HEK293 (cell line): ENCODE measurements at regions not wholly inside any gene's neighbourhood (a gene's known extent, or its start where the extent isn't known, plus 50 kb on each side); places are given as distances from the start of the nearest gene placed in this dataset.

Experiments used
- CTCF ChIA-PET: fragments of 350-600 bp; formaldehyde crosslinking; extraction: SDS; loops from one replicate; lab custom pipeline; 2021; ENCODE audit warnings: antibody characterized with exemption; lab: Yijun Ruan, JAX
- POLR2A ChIA-PET: fragments of 300-600 bp; formaldehyde crosslinking; extraction: SDS; loops from one replicate; lab custom pipeline; 2020; ENCODE audit warnings: antibody characterized with exemption, inconsistent platforms; lab: Yijun Ruan, JAX
- H3K27ac ChIP-seq: fragments of 200-500 bp; sonication (Bioruptor generic); 2 replicates; pipeline ENCODE4 v1.5.1; 2014; ENCODE audit warnings: low read depth, low read length, control low read depth, inconsistent platforms; ENCODE audit errors: extremely low read depth
- H3K36me3 ChIP-seq, 2 experiments: fragments of 200-500 bp in 1 of 2; sonication (Bioruptor generic) in 1 of 2; 1 replicate in 1 of 2; 2 replicates in 1 of 2; pipeline ENCODE4 v1.5.1; 2014 to 2017; ENCODE audit warnings: inconsistent platforms in 2 of 2, low read length in 2 of 2; ENCODE audit not compliant: control insufficient read depth in 2 of 2, insufficient read depth in 1 of 2
- H3K4me1 ChIP-seq: fragments of 200-500 bp; sonication (Bioruptor generic); 2 replicates; pipeline ENCODE4 v1.5.1; 2014; ENCODE audit warnings: mild to moderate bottlenecking, low read length, inconsistent platforms; ENCODE audit not compliant: control insufficient read depth, insufficient read depth
- H3K4me3 ChIP-seq: 2 replicates; pipeline ENCODE4 v1.5.1; 2011; ENCODE audit warnings: low read depth, mild to moderate bottlenecking, control low read depth, low read length, moderate library complexity
- H3K9me3 ChIP-seq: fragments of 200-500 bp; sonication (Bioruptor generic); 2 replicates; pipeline ENCODE4 v1.5.1; 2014; ENCODE audit warnings: low read depth, low read length, inconsistent platforms; ENCODE audit not compliant: control insufficient read depth, insufficient read depth
- BCL11B ChIP-seq: fragments of 450-650 bp; formaldehyde crosslinking; IDR thresholded peaks from 2 replicates; pipeline ENCODE4 v1.5.1; 2016; ENCODE audit warnings: low read depth, missing biosample characterization, missing genetic modification characterization
- HOXC10 ChIP-seq: sonication (generic); formaldehyde crosslinking; IDR thresholded peaks from 2 replicates; pipeline ENCODE4 v1.8.1; 2023; ENCODE audit warnings: mild to moderate bottlenecking, missing genetic modification reagents
- KLF16 ChIP-seq: fragments of 450-650 bp; formaldehyde crosslinking; IDR thresholded peaks from 2 replicates; pipeline ENCODE4 v1.5.1; 2017; ENCODE audit warnings: missing biosample characterization, missing genetic modification characterization
- PRDM2 ChIP-seq: fragments of 450-650 bp; formaldehyde crosslinking; IDR thresholded peaks from 2 replicates; pipeline ENCODE4 v1.5.1; 2016; ENCODE audit warnings: missing biosample characterization, missing genetic modification characterization, borderline replicate concordance
- PRDM4 ChIP-seq: fragments of 450-650 bp; formaldehyde crosslinking; IDR thresholded peaks from 2 replicates; pipeline ENCODE4 v1.5.1; 2017; ENCODE audit warnings: missing biosample characterization, missing genetic modification characterization
- ZFP69B ChIP-seq: fragments of 450-650 bp; formaldehyde crosslinking; IDR thresholded peaks from 2 replicates; pipeline ENCODE4 v1.5.1; 2016; ENCODE audit warnings: missing biosample characterization, missing genetic modification characterization
- ZNF16 ChIP-seq: fragments of 450-650 bp; formaldehyde crosslinking; IDR thresholded peaks from 2 replicates; pipeline ENCODE4 v1.5.1; 2016; ENCODE audit warnings: low read depth, missing biosample characterization, missing genetic modification characterization
- ZNF266 ChIP-seq: fragments of 450-650 bp; formaldehyde crosslinking; IDR thresholded peaks from 2 replicates; pipeline ENCODE4 v1.5.1; 2016; ENCODE audit warnings: missing biosample characterization, missing genetic modification characterization, low read depth
- ZNF280C ChIP-seq: fragments of 450-650 bp; formaldehyde crosslinking; IDR thresholded peaks from 2 replicates; pipeline ENCODE4 v1.5.1; 2016; ENCODE audit warnings: missing biosample characterization, missing genetic modification characterization
- ZNF394 ChIP-seq: fragments of 450-650 bp; formaldehyde crosslinking; IDR thresholded peaks from 2 replicates; pipeline ENCODE4 v1.5.1; 2016; ENCODE audit warnings: missing biosample characterization, missing genetic modification characterization, mild to moderate bottlenecking, moderate library complexity, borderline replicate concordance
- ZNF426 ChIP-seq: fragments of 450-650 bp; formaldehyde crosslinking; IDR thresholded peaks from 2 replicates; pipeline ENCODE4 v1.5.1; 2017; ENCODE audit warnings: missing biosample characterization, missing genetic modification characterization, mild to moderate bottlenecking, inconsistent platforms, moderate library complexity
- ZNF433 ChIP-seq: fragments of 450-650 bp; formaldehyde crosslinking; IDR thresholded peaks from 2 replicates; pipeline ENCODE4 v1.5.1; 2016; ENCODE audit warnings: missing biosample characterization, missing genetic modification characterization, low read depth
- ZNF449 ChIP-seq: fragments of 450-650 bp; formaldehyde crosslinking; IDR thresholded peaks from 2 replicates; pipeline ENCODE4 v1.5.1; 2017; ENCODE audit warnings: missing biosample characterization, mild to moderate bottlenecking, missing genetic modification characterization, moderate library complexity
- ZNF558 ChIP-seq: fragments of 450-650 bp; formaldehyde crosslinking; IDR thresholded peaks from 2 replicates; pipeline ENCODE4 v1.5.1; 2016; ENCODE audit warnings: missing biosample characterization, missing genetic modification characterization
- ZNF596 ChIP-seq: fragments of 450-650 bp; IDR thresholded peaks from 2 replicates; pipeline ENCODE4 v1.5.0; 2018; ENCODE audit warnings: missing biosample characterization, mild to moderate bottlenecking, missing genetic modification characterization, moderate library complexity
- ZNF843 ChIP-seq: fragments of 450-650 bp; formaldehyde crosslinking; IDR thresholded peaks from 2 replicates; pipeline ENCODE4 v1.5.1; 2016; ENCODE audit warnings: missing biosample characterization, missing genetic modification characterization
- TF ChIP-seq, protein P1 (sequence below): fragments of 450-650 bp; formaldehyde crosslinking; IDR thresholded peaks from 2 replicates; pipeline ENCODE4 v1.5.1; 2016; ENCODE audit warnings: missing biosample characterization, missing genetic modification characterization

DNA sequence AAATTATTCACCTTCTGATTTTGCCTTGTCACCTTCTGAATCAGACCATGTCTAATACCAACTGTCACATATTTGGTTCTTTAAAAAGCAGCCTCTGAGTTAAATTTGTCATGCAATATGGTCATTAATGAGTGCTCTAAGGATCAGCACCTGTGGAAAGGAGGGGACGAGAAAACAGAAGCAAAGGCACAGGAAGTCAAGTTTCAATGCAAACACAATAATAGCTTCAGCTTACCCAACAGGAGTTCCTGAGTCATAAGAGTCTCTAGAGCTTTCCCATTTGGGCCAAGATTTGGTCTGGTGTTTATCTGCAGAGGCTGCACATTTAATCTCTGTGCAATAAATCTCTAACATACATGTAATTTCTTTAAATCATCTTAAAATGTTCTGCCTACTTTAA lies 889.8 kb downstream of the CDH8 start (continued):
- TF ChIP-seq, protein P1, sequence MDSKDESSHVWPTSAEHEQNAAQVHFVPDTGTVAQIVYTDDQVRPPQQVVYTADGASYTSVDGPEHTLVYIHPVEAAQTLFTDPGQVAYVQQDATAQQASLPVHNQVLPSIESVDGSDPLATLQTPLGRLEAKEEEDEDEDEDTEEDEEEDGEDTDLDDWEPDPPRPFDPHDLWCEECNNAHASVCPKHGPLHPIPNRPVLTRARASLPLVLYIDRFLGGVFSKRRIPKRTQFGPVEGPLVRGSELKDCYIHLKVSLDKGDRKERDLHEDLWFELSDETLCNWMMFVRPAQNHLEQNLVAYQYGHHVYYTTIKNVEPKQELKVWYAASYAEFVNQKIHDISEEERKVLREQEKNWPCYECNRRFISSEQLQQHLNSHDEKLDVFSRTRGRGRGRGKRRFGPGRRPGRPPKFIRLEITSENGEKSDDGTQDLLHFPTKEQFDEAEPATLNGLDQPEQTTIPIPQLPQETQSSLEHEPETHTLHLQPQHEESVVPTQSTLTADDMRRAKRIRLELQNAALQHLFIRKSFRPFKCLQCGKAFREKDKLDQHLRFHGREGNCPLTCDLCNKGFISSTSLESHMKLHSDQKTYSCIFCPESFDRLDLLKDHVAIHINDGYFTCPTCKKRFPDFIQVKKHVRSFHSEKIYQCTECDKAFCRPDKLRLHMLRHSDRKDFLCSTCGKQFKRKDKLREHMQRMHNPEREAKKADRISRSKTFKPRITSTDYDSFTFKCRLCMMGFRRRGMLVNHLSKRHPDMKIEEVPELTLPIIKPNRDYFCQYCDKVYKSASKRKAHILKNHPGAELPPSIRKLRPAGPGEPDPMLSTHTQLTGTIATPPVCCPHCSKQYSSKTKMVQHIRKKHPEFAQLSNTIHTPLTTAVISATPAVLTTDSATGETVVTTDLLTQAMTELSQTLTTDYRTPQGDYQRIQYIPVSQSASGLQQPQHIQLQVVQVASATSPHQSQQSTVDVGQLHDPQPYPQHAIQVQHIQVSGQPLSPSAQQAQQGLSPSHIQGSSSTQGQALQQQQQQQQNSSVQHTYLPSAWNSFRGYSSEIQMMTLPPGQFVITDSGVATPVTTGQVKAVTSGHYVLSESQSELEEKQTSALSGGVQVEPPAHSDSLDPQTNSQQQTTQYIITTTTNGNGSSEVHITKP (tag by site-specific recombination): no peak

- CTCF ChIA-PET: no interaction called here
- H3K4me1 ChIP-seq: no peaks in the 10 kb centered on the region
- no peaks in the 10 kb centered on the region for H3K36me3 ChIP-seq
- no peak overlapping the region for H3K27ac ChIP-seq
- TF ChIP-seq ZNF433 (tag by site-specific recombination): no peak
- TF ChIP-seq ZNF266 (tag by site-specific recombination): no peak
- TF ChIP-seq BCL11B: no peak
- TF ChIP-seq ZNF280C (tag by site-specific recombination): no peak
- TF ChIP-seq KLF16 (tag by site-specific recombination): no peak
- no peak for TF ChIP-seq ZNF449 (tag by site-specific recombination)
- no peak for TF ChIP-seq ZNF426 (tag by site-specific recombination)
- TF ChIP-seq HOXC10: no peak
- TF ChIP-seq PRDM4 (tag by site-specific recombination): no peak
- no peak for TF ChIP-seq ZNF16 (tag by site-specific recombination)
- TF ChIP-seq ZFP69B (tag by site-specific recombination): no peak
- no peak for TF ChIP-seq ZNF394 (tag by site-specific recombination)
- TF ChIP-seq ZNF843 (tag by site-specific recombination): no peak
- TF ChIP-seq ZNF558 (tag by site-specific recombination): no peak
- no peak for TF ChIP-seq PRDM2 (tag by site-specific recombination)
- TF ChIP-seq ZNF596 (tag by site-specific recombination): no peak
- TF ChIP-seq, all 188 proteins: peak for 0
- POLR2A ChIA-PET: no interaction called here
- Histone ChIP-seq H3K9me3 (no peaks in the 10 kb centered on the region), H3K4me3 (no peak overlapping the region)
These were observed 904.8 kb downstream of the CDH8 start for GRCh38 chr16:61131447-61131846.
